DOHH2 (cell line): ENCODE measurements at regions not wholly inside any gene's neighbourhood (a gene's known extent, or its start where the extent isn't known, plus 50 kb on each side); places are given as distances from the start of the nearest gene placed in this dataset.

ENCODE experiments used
- EZH2phosphoT487 ChIP-seq: fragments of 200-600 bp; sonication (generic); IDR thresholded peaks from 2 replicates; pipeline ENCODE4 v1.6.1; 2017; ENCODE audit warnings: borderline replicate concordance, mild to moderate bottlenecking, antibody characterized with exemption, low read length, moderate library complexity, mixed read lengths
- TF ChIP-seq, protein P1 (sequence below): fragments of 200-600 bp; sonication (generic); IDR thresholded peaks from one replicate; pipeline ENCODE4 v1.5.1; 2014; ENCODE audit warnings: antibody characterized with exemption, mild to moderate bottlenecking, low read depth, low read length; ENCODE audit not compliant: poor library complexity, severe bottlenecking

DNA sequence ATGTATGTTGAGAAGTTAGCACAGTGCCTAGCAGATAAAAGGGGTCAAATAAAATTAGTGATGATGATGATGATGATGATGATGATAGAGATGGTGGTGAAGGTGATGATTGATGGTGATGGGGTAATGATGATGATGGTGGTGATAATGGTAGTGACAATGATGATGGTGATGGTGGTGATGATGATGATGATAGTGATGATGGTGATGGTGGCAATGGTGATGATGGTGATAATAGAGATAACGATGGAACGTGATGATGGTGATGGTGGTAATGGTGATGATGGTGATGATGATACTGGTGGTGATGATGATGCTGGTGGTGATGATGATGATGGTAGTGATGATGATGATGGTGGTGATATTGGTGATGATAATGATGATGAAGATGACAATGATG, 223.7 kb downstream of the FOXL1 start:
- TF ChIP-seq, protein P1, sequence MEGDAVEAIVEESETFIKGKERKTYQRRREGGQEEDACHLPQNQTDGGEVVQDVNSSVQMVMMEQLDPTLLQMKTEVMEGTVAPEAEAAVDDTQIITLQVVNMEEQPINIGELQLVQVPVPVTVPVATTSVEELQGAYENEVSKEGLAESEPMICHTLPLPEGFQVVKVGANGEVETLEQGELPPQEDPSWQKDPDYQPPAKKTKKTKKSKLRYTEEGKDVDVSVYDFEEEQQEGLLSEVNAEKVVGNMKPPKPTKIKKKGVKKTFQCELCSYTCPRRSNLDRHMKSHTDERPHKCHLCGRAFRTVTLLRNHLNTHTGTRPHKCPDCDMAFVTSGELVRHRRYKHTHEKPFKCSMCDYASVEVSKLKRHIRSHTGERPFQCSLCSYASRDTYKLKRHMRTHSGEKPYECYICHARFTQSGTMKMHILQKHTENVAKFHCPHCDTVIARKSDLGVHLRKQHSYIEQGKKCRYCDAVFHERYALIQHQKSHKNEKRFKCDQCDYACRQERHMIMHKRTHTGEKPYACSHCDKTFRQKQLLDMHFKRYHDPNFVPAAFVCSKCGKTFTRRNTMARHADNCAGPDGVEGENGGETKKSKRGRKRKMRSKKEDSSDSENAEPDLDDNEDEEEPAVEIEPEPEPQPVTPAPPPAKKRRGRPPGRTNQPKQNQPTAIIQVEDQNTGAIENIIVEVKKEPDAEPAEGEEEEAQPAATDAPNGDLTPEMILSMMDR = no peak
- no peak for TF ChIP-seq EZH2phosphoT487
